Astrocyte (in vitro differentiated cells and primary cell): ENCODE measurements at regions not wholly inside any gene's neighbourhood (a gene's known extent, or its start where the extent isn't known, plus 50 kb on each side); places are given as distances from the start of the nearest gene placed in this dataset.

Source experiments
- EZH2 ChIP-seq: IDR thresholded peaks from 2 replicates; pipeline ENCODE4 v1.6.1; 2012; ENCODE audit warnings: mild to moderate bottlenecking, low read length, inconsistent platforms; ENCODE audit not compliant: insufficient read depth
- TF ChIP-seq, protein P1 (sequence below): IDR thresholded peaks from 2 replicates; pipeline ENCODE4 v1.5.1; 2011; ENCODE audit warnings: low read depth, mild to moderate bottlenecking, inconsistent platforms, low read length, moderate library complexity; ENCODE audit not compliant: insufficient read depth

GRCh38 chr10:64977915-64978314 is 1456.7 kb downstream of the REEP3 start:
- TF ChIP-seq, protein P1, sequence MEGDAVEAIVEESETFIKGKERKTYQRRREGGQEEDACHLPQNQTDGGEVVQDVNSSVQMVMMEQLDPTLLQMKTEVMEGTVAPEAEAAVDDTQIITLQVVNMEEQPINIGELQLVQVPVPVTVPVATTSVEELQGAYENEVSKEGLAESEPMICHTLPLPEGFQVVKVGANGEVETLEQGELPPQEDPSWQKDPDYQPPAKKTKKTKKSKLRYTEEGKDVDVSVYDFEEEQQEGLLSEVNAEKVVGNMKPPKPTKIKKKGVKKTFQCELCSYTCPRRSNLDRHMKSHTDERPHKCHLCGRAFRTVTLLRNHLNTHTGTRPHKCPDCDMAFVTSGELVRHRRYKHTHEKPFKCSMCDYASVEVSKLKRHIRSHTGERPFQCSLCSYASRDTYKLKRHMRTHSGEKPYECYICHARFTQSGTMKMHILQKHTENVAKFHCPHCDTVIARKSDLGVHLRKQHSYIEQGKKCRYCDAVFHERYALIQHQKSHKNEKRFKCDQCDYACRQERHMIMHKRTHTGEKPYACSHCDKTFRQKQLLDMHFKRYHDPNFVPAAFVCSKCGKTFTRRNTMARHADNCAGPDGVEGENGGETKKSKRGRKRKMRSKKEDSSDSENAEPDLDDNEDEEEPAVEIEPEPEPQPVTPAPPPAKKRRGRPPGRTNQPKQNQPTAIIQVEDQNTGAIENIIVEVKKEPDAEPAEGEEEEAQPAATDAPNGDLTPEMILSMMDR: no peak
- no peak for TF ChIP-seq EZH2
